SK-N-SH treated with all-trans-retinoic acid at 6 μM for 48 hours (cell line): ENCODE measurements at regions not wholly inside any gene's neighbourhood (a gene's known extent, or its start where the extent isn't known, plus 50 kb on each side); places are given as distances from the start of the nearest gene placed in this dataset.

Experiments
- CSRNP3 ChIP-seq: fragments of 250-450 bp; sonication (Bioruptor Pico); IDR thresholded peaks from 2 replicates; pipeline ENCODE4 v1.5.1; 2021; ENCODE audit warnings: mild to moderate bottlenecking, moderate library complexity
- ESRRG ChIP-seq: fragments of 250-450 bp; sonication (Bioruptor Pico); IDR thresholded peaks from 2 replicates; pipeline ENCODE4 v1.6.1; 2021; ENCODE audit warnings: mild to moderate bottlenecking
- ISL1 ChIP-seq: fragments of 250-450 bp; sonication (Bioruptor Pico); IDR thresholded peaks from 2 replicates; pipeline ENCODE4 v2.1.2; 2022; ENCODE audit warnings: mild to moderate bottlenecking, moderate library complexity
- OSR1 ChIP-seq: fragments of 250-450 bp; sonication (Bioruptor Pico); IDR thresholded peaks from 2 replicates; pipeline ENCODE4 v1.8.0; 2022; ENCODE audit warnings: moderate library complexity, mild to moderate bottlenecking, inconsistent platforms
- PATZ1 ChIP-seq: fragments of 250-450 bp; sonication (Bioruptor Pico); IDR thresholded peaks from 2 replicates; pipeline ENCODE4 v1.8.0; 2020; ENCODE audit warnings: mild to moderate bottlenecking, moderate library complexity, borderline replicate concordance
- PPARA ChIP-seq: fragments of 250-450 bp; sonication (Bioruptor Pico); IDR thresholded peaks from 2 replicates; pipeline ENCODE4 v1.5.0; 2020; ENCODE audit warnings: mild to moderate bottlenecking, borderline replicate concordance
- RARB ChIP-seq: fragments of 250-450 bp; sonication (Bioruptor Pico); IDR thresholded peaks from 2 replicates; pipeline ENCODE4 v1.8.0; 2021; ENCODE audit warnings: mild to moderate bottlenecking, moderate library complexity
- ZNF565 ChIP-seq: fragments of 450-650 bp; formaldehyde crosslinking; conservative IDR thresholded peaks from 2 replicates; pipeline ENCODE4 v1.5.0; 2020; ENCODE audit warnings: low read depth, mild to moderate bottlenecking, moderate library complexity
- ZNF70 ChIP-seq: fragments of 450-650 bp; formaldehyde crosslinking; IDR thresholded peaks from 2 replicates; pipeline ENCODE4 v1.5.0; 2020; ENCODE audit warnings: mild to moderate bottlenecking, moderate library complexity

GRCh38 chr2:105458076-105458475 lies 59.2 kb upstream of the FHL2 start:
- TF ChIP-seq PATZ1 (CRISPR knock-in tag) (no peak), ZNF70 (no peak), RARB (CRISPR knock-in tag) (no peak), ISL1 (no peak), ZNF565 (CRISPR knock-in tag) (no peak), ESRRG (CRISPR knock-in tag) (no peak), OSR1 (CRISPR knock-in tag) (no peak), CSRNP3 (CRISPR knock-in tag) (no peak), PPARA (CRISPR knock-in tag) (no peak)
